Nephron progenitor cell (in vitro differentiated cells): ENCODE measurements at regions not wholly inside any gene's neighbourhood (a gene's known extent, or its start where the extent isn't known, plus 50 kb on each side); places are given as distances from the start of the nearest gene placed in this dataset.

ENCODE experiments used
- DNase-seq: peaks from one replicate; pipeline ENCODE4 v3.0.0; 2021
- H3K27ac Mint-ChIP-seq: 2 replicates; pipeline ENCODE4 v1.8.0; 2021; ENCODE audit warnings: mild to moderate bottlenecking, moderate library complexity, mixed read lengths
- H3K27me3 Mint-ChIP-seq: 2 replicates; pipeline ENCODE4 v1.8.0; 2021; ENCODE audit warnings: mild to moderate bottlenecking, low read depth, mixed read lengths; ENCODE audit not compliant: poor library complexity
- H3K36me3 Mint-ChIP-seq: 2 replicates; pipeline ENCODE4 v1.8.0; 2021; ENCODE audit warnings: low read depth, mixed read lengths
- H3K4me1 Mint-ChIP-seq: 2 replicates; pipeline ENCODE4 v1.8.0; 2021; ENCODE audit warnings: mixed read lengths
- H3K4me3 Mint-ChIP-seq: 2 replicates; pipeline ENCODE4 v1.8.0; 2021; ENCODE audit warnings: mild to moderate bottlenecking, moderate library complexity, mixed read lengths
- H3K9me3 Mint-ChIP-seq: 2 replicates; pipeline ENCODE4 v1.8.0; 2021; ENCODE audit warnings: mild to moderate bottlenecking, moderate library complexity, mixed read lengths
- TF ChIP-seq, protein P1 (sequence below): fragments of 200-600 bp; sonication (generic); IDR thresholded peaks from 2 replicates; pipeline ENCODE4 v1.5.0; 2021; ENCODE audit warnings: antibody characterized with exemption

GRCh38 chr6:98310443-98310842 is 523.9 kb upstream of the POU3F2 start:
- Mint-ChIP-seq H3K36me3 (no peaks in the 10 kb centered on the region), H3K27me3 (peaks cover 3% of the 10 kb centered on the region), H3K4me1 (peaks cover 22% of the 10 kb centered on the region), H3K27ac (no peak overlapping the region), H3K4me3 (no peak overlapping the region), H3K9me3 (no peaks in the 10 kb centered on the region)
- no peak for DNase-seq
- TF ChIP-seq, protein P1, sequence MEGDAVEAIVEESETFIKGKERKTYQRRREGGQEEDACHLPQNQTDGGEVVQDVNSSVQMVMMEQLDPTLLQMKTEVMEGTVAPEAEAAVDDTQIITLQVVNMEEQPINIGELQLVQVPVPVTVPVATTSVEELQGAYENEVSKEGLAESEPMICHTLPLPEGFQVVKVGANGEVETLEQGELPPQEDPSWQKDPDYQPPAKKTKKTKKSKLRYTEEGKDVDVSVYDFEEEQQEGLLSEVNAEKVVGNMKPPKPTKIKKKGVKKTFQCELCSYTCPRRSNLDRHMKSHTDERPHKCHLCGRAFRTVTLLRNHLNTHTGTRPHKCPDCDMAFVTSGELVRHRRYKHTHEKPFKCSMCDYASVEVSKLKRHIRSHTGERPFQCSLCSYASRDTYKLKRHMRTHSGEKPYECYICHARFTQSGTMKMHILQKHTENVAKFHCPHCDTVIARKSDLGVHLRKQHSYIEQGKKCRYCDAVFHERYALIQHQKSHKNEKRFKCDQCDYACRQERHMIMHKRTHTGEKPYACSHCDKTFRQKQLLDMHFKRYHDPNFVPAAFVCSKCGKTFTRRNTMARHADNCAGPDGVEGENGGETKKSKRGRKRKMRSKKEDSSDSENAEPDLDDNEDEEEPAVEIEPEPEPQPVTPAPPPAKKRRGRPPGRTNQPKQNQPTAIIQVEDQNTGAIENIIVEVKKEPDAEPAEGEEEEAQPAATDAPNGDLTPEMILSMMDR, result no peak

GRCh38 chr6:98323605-98324004 is 510.8 kb upstream of the POU3F2 start:
- H3K36me3 Mint-ChIP-seq, result no peaks in the 10 kb centered on the region
- TF ChIP-seq, protein P1, result no peak
- no peak overlapping the region for H3K4me3 Mint-ChIP-seq
- H3K27me3 Mint-ChIP-seq, result peaks cover 4% of the 10 kb centered on the region
- DNase-seq, result no peak
- H3K9me3 Mint-ChIP-seq, result peaks cover 4% of the 10 kb centered on the region
- H3K27ac Mint-ChIP-seq, result no peak overlapping the region
- H3K4me1 Mint-ChIP-seq, result no peaks in the 10 kb centered on the region

DNA sequence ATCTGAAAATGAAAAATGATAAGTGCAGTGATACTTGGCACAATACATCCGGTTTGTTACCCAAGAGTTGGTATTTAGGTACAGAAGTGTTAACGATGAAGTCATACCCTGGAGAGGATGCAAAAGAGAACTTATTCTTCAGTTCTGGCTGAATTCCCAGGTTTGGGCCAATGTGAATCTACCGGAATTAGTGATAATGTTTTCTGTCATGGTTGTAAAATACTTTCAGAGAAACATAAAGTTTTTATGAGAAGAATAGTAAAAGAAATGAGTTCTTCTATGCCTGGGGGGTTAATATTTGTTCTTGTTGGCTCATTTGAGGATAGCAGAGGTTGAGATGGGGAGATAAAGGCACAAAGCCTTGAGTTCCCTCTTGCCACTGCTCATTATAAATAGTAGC is 509.9 kb upstream of the POU3F2 start:
- Mint-ChIP-seq H3K9me3 (peaks cover 5% of the 10 kb centered on the region), H3K4me3 (no peak overlapping the region), H3K27me3 (peaks cover 4% of the 10 kb centered on the region), H3K27ac (no peak overlapping the region), H3K36me3 (no peaks in the 10 kb centered on the region), H3K4me1 (no peaks in the 10 kb centered on the region)
- TF ChIP-seq, protein P1, result no peak
- no peak for DNase-seq

GRCh38 chr6:98325366-98325765 is 509.0 kb upstream of the POU3F2 start:
- Mint-ChIP-seq H3K4me1 (no peaks in the 10 kb centered on the region), H3K27me3 (peaks cover 4% of the 10 kb centered on the region), H3K27ac (no peak overlapping the region), H3K9me3 (peaks cover 5% of the 10 kb centered on the region), H3K4me3 (no peak overlapping the region), H3K36me3 (no peaks in the 10 kb centered on the region)
- no peak for DNase-seq
- TF ChIP-seq, protein P1, result no peak

- no peak for DNase-seq
- H3K27ac Mint-ChIP-seq, result no peak overlapping the region
- no peak overlapping the region for H3K4me3 Mint-ChIP-seq
- peaks cover 4% of the 10 kb centered on the region for H3K9me3 Mint-ChIP-seq
- H3K36me3 Mint-ChIP-seq, result no peaks in the 10 kb centered on the region
- TF ChIP-seq, protein P1, result no peak
- peaks cover 33% of the 10 kb centered on the region for H3K4me1 Mint-ChIP-seq
- H3K27me3 Mint-ChIP-seq, result no peaks in the 10 kb centered on the region
These were observed 501.1 kb upstream of the POU3F2 start for GRCh38 chr6:98333273-98333672.

DNA sequence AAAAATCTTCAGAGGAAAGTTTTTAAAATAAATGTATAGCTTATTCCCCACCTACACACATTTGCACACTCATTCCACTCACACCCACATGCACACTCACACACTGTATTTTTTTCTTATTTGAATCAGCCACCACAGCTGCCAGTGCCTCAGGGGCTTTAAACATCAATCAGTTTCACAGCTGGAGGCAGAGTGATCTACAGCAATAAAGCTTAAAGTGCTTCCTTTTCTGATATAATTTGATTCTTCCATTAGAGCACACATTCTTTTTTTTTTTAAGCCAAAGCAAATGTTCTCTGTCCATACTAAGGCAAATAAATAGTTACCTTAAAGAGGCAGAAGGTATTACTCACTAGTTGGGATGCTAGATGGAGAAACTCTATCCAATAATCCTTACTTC is 498.8 kb upstream of the POU3F2 start:
- Mint-ChIP-seq H3K36me3 (no peaks in the 10 kb centered on the region), H3K4me3 (no peak overlapping the region), H3K9me3 (no peaks in the 10 kb centered on the region), H3K27ac (no peak overlapping the region), H3K27me3 (no peaks in the 10 kb centered on the region), H3K4me1 (peaks cover 33% of the 10 kb centered on the region)
- TF ChIP-seq, protein P1, result no peak
- no peak for DNase-seq
